WERI-Rb-1 (cell line): ENCODE measurements at regions not wholly inside any gene's neighbourhood (a gene's known extent, or its start where the extent isn't known, plus 50 kb on each side); places are given as distances from the start of the nearest gene placed in this dataset.

Experiments
- DNase-seq: peaks from one replicate; pipeline ENCODE4 v3.0.0-alpha.2; 2020
- H3K27ac ChIP-seq: fragments of 250-450 bp; sonication (Bioruptor Pico); 2 replicates; pipeline ENCODE4 v1.5.1; 2020; ENCODE audit warnings: mild to moderate bottlenecking, moderate library complexity
- H3K27me3 ChIP-seq: fragments of 250-450 bp; sonication (Bioruptor Pico); 2 replicates; pipeline ENCODE4 v1.5.1; 2021; ENCODE audit warnings: mild to moderate bottlenecking, low read depth, moderate library complexity; ENCODE audit not compliant: insufficient read depth, severe bottlenecking
- H3K36me3 ChIP-seq: fragments of 250-450 bp; sonication (Bioruptor Pico); 2 replicates; pipeline ENCODE4 v1.5.1; 2020; ENCODE audit warnings: mild to moderate bottlenecking, moderate library complexity
- H3K4me3 ChIP-seq: 2 replicates; pipeline ENCODE4 v1.5.1; 2011; ENCODE audit warnings: low read depth, mild to moderate bottlenecking, control low read depth, low read length
- H3K9me3 ChIP-seq: fragments of 250-450 bp; sonication (Bioruptor Pico); 2 replicates; pipeline ENCODE4 v1.5.1; 2021; ENCODE audit warnings: mild to moderate bottlenecking, moderate library complexity; ENCODE audit not compliant: severe bottlenecking
- TF ChIP-seq, protein P1 (sequence below): IDR thresholded peaks from 2 replicates; pipeline ENCODE4 v1.5.1; 2011; ENCODE audit warnings: low read depth, mild to moderate bottlenecking, control low read depth, inconsistent platforms, low read length

DNA sequence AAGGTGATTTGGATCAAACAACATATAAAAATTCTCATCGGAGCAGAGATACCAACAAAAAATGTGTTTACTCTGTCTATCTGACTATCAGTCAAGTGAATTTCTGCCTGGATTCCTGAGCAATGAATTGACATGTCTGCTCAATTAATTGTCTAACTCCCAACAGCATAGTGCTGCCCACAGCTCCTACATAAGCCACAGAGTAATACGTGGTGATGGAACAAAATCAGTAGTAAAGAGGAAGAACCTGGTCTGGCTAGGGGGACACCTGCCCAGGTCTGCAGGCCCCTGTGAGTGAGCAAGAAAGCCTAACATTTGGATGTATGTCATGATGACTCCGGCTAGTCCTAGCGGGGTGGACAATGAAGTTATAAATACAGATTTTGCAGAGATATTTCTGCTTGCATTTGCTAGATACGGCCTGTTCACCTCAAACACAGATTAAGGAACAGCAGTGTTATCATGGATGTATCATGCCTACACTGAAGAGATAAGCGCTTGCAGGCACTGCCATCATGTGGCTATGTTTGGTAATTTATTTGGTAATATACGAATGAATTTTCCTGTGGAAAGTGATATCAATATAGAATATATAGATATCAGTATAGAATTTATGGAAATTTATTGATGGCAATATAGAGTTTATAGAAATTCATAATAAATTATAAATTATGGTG is 69.6 kb upstream of the LRRC8B start:
- no peaks in the 10 kb centered on the region for H3K36me3 ChIP-seq
- no peak overlapping the region for H3K27ac ChIP-seq
- H3K4me3 ChIP-seq, result no peak overlapping the region
- H3K9me3 ChIP-seq, result no peaks in the 10 kb centered on the region
- peak; percentile 44 for DNase-seq
- TF ChIP-seq, protein P1, sequence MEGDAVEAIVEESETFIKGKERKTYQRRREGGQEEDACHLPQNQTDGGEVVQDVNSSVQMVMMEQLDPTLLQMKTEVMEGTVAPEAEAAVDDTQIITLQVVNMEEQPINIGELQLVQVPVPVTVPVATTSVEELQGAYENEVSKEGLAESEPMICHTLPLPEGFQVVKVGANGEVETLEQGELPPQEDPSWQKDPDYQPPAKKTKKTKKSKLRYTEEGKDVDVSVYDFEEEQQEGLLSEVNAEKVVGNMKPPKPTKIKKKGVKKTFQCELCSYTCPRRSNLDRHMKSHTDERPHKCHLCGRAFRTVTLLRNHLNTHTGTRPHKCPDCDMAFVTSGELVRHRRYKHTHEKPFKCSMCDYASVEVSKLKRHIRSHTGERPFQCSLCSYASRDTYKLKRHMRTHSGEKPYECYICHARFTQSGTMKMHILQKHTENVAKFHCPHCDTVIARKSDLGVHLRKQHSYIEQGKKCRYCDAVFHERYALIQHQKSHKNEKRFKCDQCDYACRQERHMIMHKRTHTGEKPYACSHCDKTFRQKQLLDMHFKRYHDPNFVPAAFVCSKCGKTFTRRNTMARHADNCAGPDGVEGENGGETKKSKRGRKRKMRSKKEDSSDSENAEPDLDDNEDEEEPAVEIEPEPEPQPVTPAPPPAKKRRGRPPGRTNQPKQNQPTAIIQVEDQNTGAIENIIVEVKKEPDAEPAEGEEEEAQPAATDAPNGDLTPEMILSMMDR, result peak; percentile 44
- H3K27me3 ChIP-seq, result no peaks in the 10 kb centered on the region

DNA sequence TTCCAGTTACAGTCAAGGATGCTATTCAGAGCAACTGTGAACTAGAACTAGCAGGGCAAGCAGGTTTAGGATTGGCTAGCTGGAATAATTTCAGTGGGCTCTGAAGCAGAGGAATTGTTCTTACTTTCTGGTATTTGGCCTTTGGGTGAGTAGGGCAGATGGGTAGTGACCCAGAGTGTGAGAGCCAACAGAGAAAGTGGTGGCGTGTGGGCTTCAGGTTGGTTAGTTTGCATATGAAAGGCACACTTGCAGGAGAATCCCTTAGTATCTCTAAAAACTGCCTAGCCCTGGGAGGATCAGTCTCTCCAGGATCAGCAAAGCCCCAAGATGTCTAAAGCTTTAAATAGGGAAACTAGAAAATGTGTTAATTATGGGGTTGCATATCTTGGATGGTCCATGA is 67.6 kb upstream of the LRRC8B start:
- no peak overlapping the region for H3K27ac ChIP-seq
- no peaks in the 10 kb centered on the region for H3K36me3 ChIP-seq
- DNase-seq, result no peak
- H3K4me3 ChIP-seq, result no peak overlapping the region
- TF ChIP-seq, protein P1, result no peak
- no peaks in the 10 kb centered on the region for H3K9me3 ChIP-seq
- H3K27me3 ChIP-seq, result no peaks in the 10 kb centered on the region

DNA sequence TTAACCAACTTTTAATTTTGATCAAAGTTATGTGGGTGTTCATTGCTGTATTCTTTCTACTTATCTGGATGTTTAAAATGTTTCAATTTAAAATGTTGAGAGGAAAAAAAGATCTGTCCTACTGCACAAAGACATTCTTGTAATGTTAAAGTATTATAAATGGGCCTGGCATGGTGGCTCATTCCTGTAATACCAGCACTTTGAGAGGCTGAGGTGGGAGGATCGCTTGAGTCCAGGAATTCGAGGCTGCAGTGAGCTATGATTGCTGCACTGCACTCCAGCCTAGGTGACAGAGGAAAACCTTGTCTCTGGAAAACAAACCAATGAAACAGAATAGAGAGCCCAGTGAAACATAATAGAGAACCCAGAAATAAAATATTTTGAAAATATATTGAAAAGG is 65.5 kb upstream of the LRRC8B start:
- no peak for DNase-seq
- TF ChIP-seq, protein P1, result no peak
- no peaks in the 10 kb centered on the region for H3K9me3 ChIP-seq
- no peak overlapping the region for H3K27ac ChIP-seq
- no peaks in the 10 kb centered on the region for H3K27me3 ChIP-seq
- no peaks in the 10 kb centered on the region for H3K36me3 ChIP-seq
- H3K4me3 ChIP-seq, result no peak overlapping the region

DNA sequence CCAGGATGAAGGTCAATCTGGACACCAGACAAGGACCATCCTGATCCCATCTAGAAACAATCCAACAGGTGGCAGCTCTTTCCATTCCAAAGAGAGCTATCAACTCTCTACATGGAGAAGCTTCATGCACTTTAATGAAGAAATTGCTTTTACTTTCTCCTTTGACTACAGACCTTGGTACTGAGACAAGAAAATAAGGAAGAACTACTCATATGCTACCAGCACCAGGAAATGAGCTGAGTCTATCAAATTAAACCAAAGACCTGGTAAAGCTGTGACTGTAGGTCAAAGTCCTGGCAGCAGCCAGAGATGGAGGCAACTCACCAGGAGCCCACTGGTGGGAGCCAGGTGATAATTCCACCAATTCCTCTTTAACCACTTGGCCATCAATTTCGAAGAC is 64.3 kb upstream of the LRRC8B start:
- Histone ChIP-seq H3K9me3 (no peaks in the 10 kb centered on the region), H3K27ac (no peak overlapping the region), H3K27me3 (no peaks in the 10 kb centered on the region), H3K36me3 (no peaks in the 10 kb centered on the region), H3K4me3 (no peak overlapping the region)
- TF ChIP-seq, protein P1, result no peak
- no peak for DNase-seq

DNA sequence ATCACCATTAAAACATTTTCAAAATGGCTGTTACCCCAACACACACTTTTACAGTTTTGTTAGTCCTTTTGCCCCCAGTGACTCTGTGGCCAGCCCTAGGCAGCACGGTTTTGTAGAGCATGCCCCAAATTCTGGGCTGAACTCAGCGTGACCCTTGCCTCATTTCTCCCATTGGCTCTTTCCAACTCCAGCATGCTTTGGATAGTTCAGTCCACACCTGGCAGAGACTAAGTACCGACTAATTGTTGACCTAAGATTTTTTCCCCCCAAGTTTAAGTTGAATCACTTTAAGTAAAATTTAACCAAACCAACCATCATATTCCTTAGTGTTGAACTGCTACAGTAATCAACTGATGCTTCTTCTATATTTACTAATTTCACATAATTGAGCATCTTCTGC is 62.4 kb upstream of the LRRC8B start:
- DNase-seq, result no peak
- Histone ChIP-seq H3K27ac (no peak overlapping the region), H3K27me3 (no peaks in the 10 kb centered on the region), H3K4me3 (no peak overlapping the region), H3K9me3 (no peaks in the 10 kb centered on the region), H3K36me3 (no peaks in the 10 kb centered on the region)
- TF ChIP-seq, protein P1, result no peak

DNA sequence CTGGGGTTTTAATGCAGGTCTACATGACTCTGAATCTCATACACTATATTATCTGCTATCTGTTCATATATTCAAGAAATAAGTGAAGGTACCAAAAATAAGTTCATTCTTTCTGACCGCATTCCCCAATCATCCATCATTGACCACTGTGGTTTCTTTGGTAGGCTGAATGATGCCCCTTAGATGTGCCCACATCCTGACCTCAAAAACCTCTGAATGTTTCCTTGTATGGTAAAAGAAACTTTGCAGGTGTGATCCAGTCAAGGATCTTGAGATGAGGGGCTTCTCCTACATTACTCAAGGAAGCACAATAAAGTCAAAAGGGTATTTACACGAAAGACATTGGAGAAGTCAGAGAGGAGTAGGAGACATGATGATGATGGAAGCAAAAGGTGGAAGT is 60.6 kb upstream of the LRRC8B start:
- Histone ChIP-seq H3K27ac (no peak overlapping the region), H3K27me3 (no peaks in the 10 kb centered on the region), H3K9me3 (no peaks in the 10 kb centered on the region), H3K4me3 (no peak overlapping the region), H3K36me3 (no peaks in the 10 kb centered on the region)
- TF ChIP-seq, protein P1, result no peak
- DNase-seq, result no peak
